ENCODE measurements at regions not wholly inside any gene's neighbourhood (a gene's known extent, or its start where the extent isn't known, plus 50 kb on each side); places are given as distances from the start of the nearest gene placed in this dataset.

DNA sequence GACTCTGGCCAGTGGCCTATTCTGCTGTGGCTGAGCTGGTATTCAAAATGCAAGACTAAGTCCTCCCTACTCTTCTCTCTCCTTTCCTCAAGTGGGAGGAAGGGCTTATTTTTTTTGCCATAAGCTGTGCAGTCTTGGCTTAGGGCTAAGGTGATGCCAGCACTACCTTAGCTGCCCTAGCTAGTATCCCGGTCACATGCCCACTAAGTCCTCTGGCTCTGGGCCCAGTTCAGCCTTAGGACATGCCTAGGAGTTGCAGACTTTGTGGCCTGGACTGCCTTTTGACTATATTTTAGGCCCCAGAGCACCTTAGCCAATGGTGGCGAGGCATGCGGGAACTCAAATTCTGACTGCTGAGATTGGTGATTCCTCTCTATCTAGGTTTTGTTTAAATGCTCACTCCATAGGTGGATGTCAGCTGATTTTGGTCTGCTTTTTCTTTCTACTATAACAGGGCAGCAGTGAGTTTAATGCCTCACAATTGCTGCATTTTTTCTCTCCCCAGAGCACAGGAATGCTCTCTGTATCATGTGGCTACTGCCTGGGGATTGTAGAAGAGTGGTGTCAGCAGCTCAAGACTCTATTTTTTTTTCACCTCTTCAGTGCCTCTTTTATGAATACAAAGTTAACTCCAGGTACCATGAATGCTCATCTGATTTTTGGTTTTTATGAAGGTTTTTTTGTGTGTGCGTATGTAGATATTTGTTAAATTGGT is 472.9 kb upstream of the GRID2 start:
- no peaks in the 10 kb centered on the region for H3K4me1 ChIP-seq (ENCODE audit: control insufficient read depth in 4 of 4, insufficient read depth in 4 of 4, low read length in 3 of 4)
- H3K27ac ChIP-seq (ENCODE audit: low read depth in 1 of 2, low read length in 2 of 2): no peak overlapping the region
- H3K9ac ChIP-seq (ENCODE audit: low read depth in 1 of 2, low read length in 2 of 2): no peak overlapping the region
- no peaks in the 10 kb centered on the region for H3K36me3 ChIP-seq (ENCODE audit: control insufficient read depth in 4 of 4, insufficient read depth in 3 of 4, low read depth in 1 of 4, low read length in 3 of 4)
- no peaks in the 10 kb centered on the region for H3K27me3 ChIP-seq (ENCODE audit: control insufficient read depth in 4 of 4, insufficient read depth in 4 of 4, low read length in 3 of 4)
- H3K9me3 ChIP-seq (ENCODE audit: control insufficient read depth in 4 of 4, low read length in 3 of 4): peaks cover 2 to 12% (median 6%) of the 10 kb centered on the region in 4 donors
- no peak for DNase-seq (ENCODE audit: low spot score)
- H3K4me3 ChIP-seq (ENCODE audit: low read depth in 1 of 3, low read length in 3 of 3): no peak overlapping the region
- WGBS: 92% methylated on average over 4 of the region's 4 CpGs
- no peak for TF ChIP-seq YY1 (IDR thresholded peaks at IDR 0.05)
- no peak for TF ChIP-seq HNF4G (IDR thresholded peaks at IDR 0.05)
- TF ChIP-seq, protein P1, sequence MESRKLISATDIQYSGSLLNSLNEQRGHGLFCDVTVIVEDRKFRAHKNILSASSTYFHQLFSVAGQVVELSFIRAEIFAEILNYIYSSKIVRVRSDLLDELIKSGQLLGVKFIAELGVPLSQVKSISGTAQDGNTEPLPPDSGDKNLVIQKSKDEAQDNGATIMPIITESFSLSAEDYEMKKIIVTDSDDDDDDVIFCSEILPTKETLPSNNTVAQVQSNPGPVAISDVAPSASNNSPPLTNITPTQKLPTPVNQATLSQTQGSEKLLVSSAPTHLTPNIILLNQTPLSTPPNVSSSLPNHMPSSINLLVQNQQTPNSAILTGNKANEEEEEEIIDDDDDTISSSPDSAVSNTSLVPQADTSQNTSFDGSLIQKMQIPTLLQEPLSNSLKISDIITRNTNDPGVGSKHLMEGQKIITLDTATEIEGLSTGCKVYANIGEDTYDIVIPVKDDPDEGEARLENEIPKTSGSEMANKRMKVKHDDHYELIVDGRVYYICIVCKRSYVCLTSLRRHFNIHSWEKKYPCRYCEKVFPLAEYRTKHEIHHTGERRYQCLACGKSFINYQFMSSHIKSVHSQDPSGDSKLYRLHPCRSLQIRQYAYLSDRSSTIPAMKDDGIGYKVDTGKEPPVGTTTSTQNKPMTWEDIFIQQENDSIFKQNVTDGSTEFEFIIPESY (IDR thresholded peaks at IDR 0.05): no peak
- no peak for TF ChIP-seq HNF4A (conservative IDR thresholded peaks at IDR 0.05)
- TF ChIP-seq TAF1 (conservative IDR thresholded peaks at IDR 0.05): no peak
- TF ChIP-seq EGR1 (IDR thresholded peaks at IDR 0.05; ENCODE audit: low read depth in 2 of 2): no peak
- TF ChIP-seq JUND (IDR thresholded peaks at IDR 0.05): no peak
- TF ChIP-seq FOXA1 (IDR thresholded peaks at IDR 0.05): no peak
- TF ChIP-seq SP1 (IDR thresholded peaks at IDR 0.05): no peak
- TF ChIP-seq NR2F2 (IDR thresholded peaks at IDR 0.05): no peak
- TF ChIP-seq, protein P2, sequence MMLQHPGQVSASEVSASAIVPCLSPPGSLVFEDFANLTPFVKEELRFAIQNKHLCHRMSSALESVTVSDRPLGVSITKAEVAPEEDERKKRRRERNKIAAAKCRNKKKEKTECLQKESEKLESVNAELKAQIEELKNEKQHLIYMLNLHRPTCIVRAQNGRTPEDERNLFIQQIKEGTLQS (IDR thresholded peaks at IDR 0.05): no peak
- TF ChIP-seq, protein P3, sequence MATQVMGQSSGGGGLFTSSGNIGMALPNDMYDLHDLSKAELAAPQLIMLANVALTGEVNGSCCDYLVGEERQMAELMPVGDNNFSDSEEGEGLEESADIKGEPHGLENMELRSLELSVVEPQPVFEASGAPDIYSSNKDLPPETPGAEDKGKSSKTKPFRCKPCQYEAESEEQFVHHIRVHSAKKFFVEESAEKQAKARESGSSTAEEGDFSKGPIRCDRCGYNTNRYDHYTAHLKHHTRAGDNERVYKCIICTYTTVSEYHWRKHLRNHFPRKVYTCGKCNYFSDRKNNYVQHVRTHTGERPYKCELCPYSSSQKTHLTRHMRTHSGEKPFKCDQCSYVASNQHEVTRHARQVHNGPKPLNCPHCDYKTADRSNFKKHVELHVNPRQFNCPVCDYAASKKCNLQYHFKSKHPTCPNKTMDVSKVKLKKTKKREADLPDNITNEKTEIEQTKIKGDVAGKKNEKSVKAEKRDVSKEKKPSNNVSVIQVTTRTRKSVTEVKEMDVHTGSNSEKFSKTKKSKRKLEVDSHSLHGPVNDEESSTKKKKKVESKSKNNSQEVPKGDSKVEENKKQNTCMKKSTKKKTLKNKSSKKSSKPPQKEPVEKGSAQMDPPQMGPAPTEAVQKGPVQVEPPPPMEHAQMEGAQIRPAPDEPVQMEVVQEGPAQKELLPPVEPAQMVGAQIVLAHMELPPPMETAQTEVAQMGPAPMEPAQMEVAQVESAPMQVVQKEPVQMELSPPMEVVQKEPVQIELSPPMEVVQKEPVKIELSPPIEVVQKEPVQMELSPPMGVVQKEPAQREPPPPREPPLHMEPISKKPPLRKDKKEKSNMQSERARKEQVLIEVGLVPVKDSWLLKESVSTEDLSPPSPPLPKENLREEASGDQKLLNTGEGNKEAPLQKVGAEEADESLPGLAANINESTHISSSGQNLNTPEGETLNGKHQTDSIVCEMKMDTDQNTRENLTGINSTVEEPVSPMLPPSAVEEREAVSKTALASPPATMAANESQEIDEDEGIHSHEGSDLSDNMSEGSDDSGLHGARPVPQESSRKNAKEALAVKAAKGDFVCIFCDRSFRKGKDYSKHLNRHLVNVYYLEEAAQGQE (IDR thresholded peaks at IDR 0.05): no peak
- no peak for TF ChIP-seq FOXA2 (IDR thresholded peaks at IDR 0.05)
- no peak for TF ChIP-seq MAX (IDR thresholded peaks at IDR 0.05)
- no peak for TF ChIP-seq CTCF (IDR thresholded peaks at IDR 0.05; ENCODE audit: low read depth, low read length, missing input control)
- no peak for TF ChIP-seq RXRA (IDR thresholded peaks at IDR 0.05)
